PC-9 (cell line): ENCODE measurements at regions not wholly inside any gene's neighbourhood (a gene's known extent, or its start where the extent isn't known, plus 50 kb on each side); places are given as distances from the start of the nearest gene placed in this dataset.

ENCODE experiments used
- CTCF ChIP-seq: fragments of 200-600 bp; sonication (generic); conservative IDR thresholded peaks from 2 replicates; pipeline ENCODE4 v1.6.1; 2017; ENCODE audit warnings: mixed run types, antibody characterized with exemption, mild to moderate bottlenecking, moderate library complexity
- EZH2 ChIP-seq: fragments of 200-600 bp; sonication (generic); IDR thresholded peaks from 2 replicates; pipeline ENCODE4 v1.8.0; 2017; ENCODE audit warnings: antibody characterized with exemption, low read depth

- TF ChIP-seq EZH2 (no peak), CTCF (no peak)
These were observed 216.1 kb downstream of the COX7C start for GRCh38 chr5:86833868-86834267.
